Vagina (tissue), 2 donors: ENCODE measurements at regions not wholly inside any gene's neighbourhood (a gene's known extent, or its start where the extent isn't known, plus 50 kb on each side); places are given as distances from the start of the nearest gene placed in this dataset.

Experiments
- DNase-seq, 2 donors: peaks; one replicate each; pipeline ENCODE4 v3.0.0-alpha.2; 2017; ENCODE audit errors: extremely low spot score in 2 of 2
- H3K27ac ChIP-seq: fragments of 200-600 bp; sonication (generic); one replicate; pipeline ENCODE4 v1.5.1; 2019
- H3K27me3 ChIP-seq: fragments of 200-600 bp; sonication (generic); one replicate; pipeline ENCODE4 v1.5.1; 2019
- H3K36me3 ChIP-seq, 2 donors: fragments of 200-600 bp; sonication (generic); one replicate each; pipeline ENCODE4 v1.5.1; 2017 to 2019
- H3K4me1 ChIP-seq: fragments of 200-600 bp; sonication (generic); one replicate; pipeline ENCODE4 v1.5.1; 2019
- H3K4me3 ChIP-seq, 2 donors: fragments of 200-600 bp; sonication (generic); 1 replicate in 1 of 2; 2 replicates in 1 of 2; pipeline ENCODE4 v1.5.1; 2016 to 2019
- H3K9me3 ChIP-seq: fragments of 200-600 bp; sonication (generic); one replicate; pipeline ENCODE4 v1.5.1; 2019
- CTCF ChIP-seq, 3 experiments: fragments of 450-650 bp in 2 of 3; fragments of 200-600 bp in 1 of 3; sonication (generic) in 1 of 3; IDR thresholded peaks; one replicate each; pipeline ENCODE4 v1.5.1; 2017 to 2019; ENCODE audit warnings: antibody characterized with exemption in 3 of 3, mild to moderate bottlenecking in 2 of 3, moderate library complexity in 2 of 3
- POLR2A ChIP-seq, 2 donors: fragments of 450-650 bp; IDR thresholded peaks; one replicate each; pipeline ENCODE4 v1.6.1; 2017; ENCODE audit warnings: antibody characterized with exemption in 2 of 2, mild to moderate bottlenecking in 2 of 2, moderate library complexity in 2 of 2
- POLR2AphosphoS5 ChIP-seq, 2 donors: sonication (generic); formaldehyde crosslinking; IDR thresholded peaks; one replicate each; pipeline ENCODE4 v1.9.0; 2017; ENCODE audit warnings: antibody characterized with exemption in 2 of 2, mild to moderate bottlenecking in 2 of 2, low read depth in 1 of 2; ENCODE audit not compliant: insufficient read depth in 1 of 2
- intact Hi-C: fragments of 100-400 bp; cut with DNase I; formaldehyde crosslinking; loops from one replicate; pipeline ENCODE4 v1.15.1; 2023

DNA sequence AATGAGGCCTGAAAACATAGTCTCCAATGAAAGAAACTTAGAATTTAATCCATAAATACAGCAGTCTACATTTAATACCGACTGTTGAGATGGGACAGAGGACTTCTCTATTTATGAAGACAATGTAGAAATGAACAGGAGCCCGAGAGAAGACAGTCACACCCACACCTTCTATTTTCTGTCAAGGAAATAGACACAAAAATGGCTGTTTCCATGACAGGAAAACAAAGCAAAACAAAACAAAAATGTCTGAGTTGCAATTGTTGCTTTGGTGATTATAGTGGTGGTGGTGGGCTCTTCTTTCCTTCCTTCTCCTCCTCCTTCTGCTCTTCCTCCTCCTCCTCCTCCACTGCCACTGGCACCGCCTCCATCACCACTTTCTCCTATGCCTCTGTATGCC is 72.3 kb upstream of the CCDC68 start:
- H3K27me3 ChIP-seq, result no peaks in the 10 kb centered on the region
- H3K36me3 ChIP-seq, result no peaks in the 10 kb centered on the region
- no peak overlapping the region for H3K27ac ChIP-seq
- no peak overlapping the region for H3K4me3 ChIP-seq
- no peak for DNase-seq
- no peaks in the 10 kb centered on the region for H3K4me1 ChIP-seq
- intact Hi-C loops, result no loop called here
- TF ChIP-seq POLR2AphosphoS5 (IDR thresholded peaks at IDR 0.05; ENCODE audit: insufficient read depth in 1 of 2, low read depth in 1 of 2) (no peak), POLR2A (IDR thresholded peaks at IDR 0.05) (no peak), CTCF (IDR thresholded peaks at IDR 0.05) (no peak)
- no peaks in the 10 kb centered on the region for H3K9me3 ChIP-seq

- Histone ChIP-seq H3K36me3 (no peaks in the 10 kb centered on the region), H3K27me3 (no peaks in the 10 kb centered on the region), H3K9me3 (no peaks in the 10 kb centered on the region), H3K4me3 (no peak overlapping the region), H3K27ac (no peak overlapping the region), H3K4me1 (no peaks in the 10 kb centered on the region)
- TF ChIP-seq CTCF (IDR thresholded peaks at IDR 0.05), result no peak
- intact Hi-C loops, result no loop called here
- no peak for DNase-seq
Observed at GRCh38 chr18:55031164-55031563, 71.9 kb upstream of the CCDC68 start.

- Histone ChIP-seq H3K27ac (no peak overlapping the region), H3K27me3 (no peaks in the 10 kb centered on the region), H3K36me3 (no peaks in the 10 kb centered on the region), H3K4me3 (no peak overlapping the region), H3K9me3 (no peaks in the 10 kb centered on the region), H3K4me1 (no peaks in the 10 kb centered on the region)
- no peak for TF ChIP-seq CTCF (IDR thresholded peaks at IDR 0.05)
- no peak for TF ChIP-seq POLR2AphosphoS5 (IDR thresholded peaks at IDR 0.05; ENCODE audit: insufficient read depth in 1 of 2, low read depth in 1 of 2)
- no peak for TF ChIP-seq POLR2A (IDR thresholded peaks at IDR 0.05)
- DNase-seq, result no peak
- intact Hi-C loops, result no loop called here
Observed at GRCh38 chr18:55024564-55024963, 65.3 kb upstream of the CCDC68 start.

GRCh38 chr18:55018602-55019001 is 59.3 kb upstream of the CCDC68 start:
- Histone ChIP-seq H3K4me3 (no peak overlapping the region), H3K4me1 (no peaks in the 10 kb centered on the region), H3K27me3 (no peaks in the 10 kb centered on the region), H3K36me3 (no peaks in the 10 kb centered on the region), H3K9me3 (no peaks in the 10 kb centered on the region), H3K27ac (no peak overlapping the region)
- TF ChIP-seq POLR2A (IDR thresholded peaks at IDR 0.05), result no peak
- TF ChIP-seq CTCF (IDR thresholded peaks at IDR 0.05), result no peak
- TF ChIP-seq POLR2AphosphoS5 (IDR thresholded peaks at IDR 0.05; ENCODE audit: insufficient read depth in 1 of 2, low read depth in 1 of 2), result no peak
- no peak for DNase-seq
- intact Hi-C loops, result no loop called here

- no peak for DNase-seq
- intact Hi-C loops, result no loop called here
- Histone ChIP-seq H3K9me3 (no peaks in the 10 kb centered on the region), H3K4me3 (no peak overlapping the region), H3K36me3 (no peaks in the 10 kb centered on the region), H3K27me3 (no peaks in the 10 kb centered on the region), H3K4me1 (no peaks in the 10 kb centered on the region), H3K27ac (no peak overlapping the region)
- no peak for TF ChIP-seq POLR2A (IDR thresholded peaks at IDR 0.05)
- no peak for TF ChIP-seq CTCF (IDR thresholded peaks at IDR 0.05)
- TF ChIP-seq POLR2AphosphoS5 (IDR thresholded peaks at IDR 0.05; ENCODE audit: insufficient read depth in 1 of 2, low read depth in 1 of 2), result no peak
Observed at GRCh38 chr18:55014095-55014494, 54.8 kb upstream of the CCDC68 start.
